ENCODE measurements at regions not wholly inside any gene's neighbourhood (a gene's known extent, or its start where the extent isn't known, plus 50 kb on each side); places are given as distances from the start of the nearest gene placed in this dataset.

- TF ChIP-seq CTCF (IDR thresholded peaks at IDR 0.05) (no peak), POLR2AphosphoS5 (IDR thresholded peaks at IDR 0.05) (no peak), POLR2A (IDR thresholded peaks at IDR 0.05) (no peak)
These were observed 859.3 kb upstream of the KLHL1 start for GRCh38 chr13:70967564-70967963.
